IMR-90 (cell line): ENCODE measurements at regions not wholly inside any gene's neighbourhood (a gene's known extent, or its start where the extent isn't known, plus 50 kb on each side); places are given as distances from the start of the nearest gene placed in this dataset.

Experiments
- ATAC-seq: fragments of 200-7000 bp; cut with Tn5 transposase; 2 replicates; pipeline ENCODE4 v1.9.1; 2020; ENCODE audit warnings: low read depth, mild to moderate bottlenecking, moderate library complexity
- BruUV-seq: library from RNA; stranded (reverse); fragments of 400-500 nt; replicated peaks from 2 replicates; lab custom pipeline; 2021; lab: Mats Ljungman, UMichigan
- CTCF ChIA-PET: fragments of 300-600 bp; formaldehyde crosslinking; extraction: SDS; loops from one replicate; lab custom pipeline; 2021; ENCODE audit warnings: antibody characterized with exemption; lab: Yijun Ruan, JAX
- POLR2A ChIA-PET: fragments of 300-600 bp; sonication (Branson Sonifier 250); formaldehyde crosslinking; loops from one replicate; lab custom pipeline; 2022; ENCODE audit warnings: antibody characterized with exemption; ENCODE audit not compliant: unreplicated experiment; lab: Charles Lee
- DNase-seq: peaks from one replicate; pipeline ENCODE4 v3.0.0; 2013
- H2AFZ ChIP-seq: replicated peaks from 2 replicates; pipeline ENCODE3; 2013; ENCODE audit warnings: low read length, mild to moderate bottlenecking; ENCODE audit not compliant: poor library complexity
- H2AK5ac ChIP-seq: 2 replicates; pipeline ENCODE4 v1.6.1; 2013; ENCODE audit warnings: low read depth, low read length, inconsistent platforms
- H2AK9ac ChIP-seq: replicated peaks from 2 replicates; pipeline ENCODE3; 2013; ENCODE audit warnings: mild to moderate bottlenecking, low read depth, low read length, moderate library complexity; ENCODE audit not compliant: poor library complexity
- H2BK120ac ChIP-seq: 2 replicates; pipeline ENCODE4 v1.6.1; 2013; ENCODE audit warnings: low read depth, low read length, inconsistent platforms
- H2BK15ac ChIP-seq: 3 replicates; pipeline ENCODE4 v1.6.1; 2013; ENCODE audit warnings: low read depth, low read length, inconsistent platforms
- H2BK20ac ChIP-seq: 2 replicates; pipeline ENCODE4 v1.6.1; 2013; ENCODE audit warnings: low read depth, mild to moderate bottlenecking, inconsistent platforms, low read length, moderate library complexity
- H2BK5ac ChIP-seq: 2 replicates; pipeline ENCODE4 v1.6.1; 2013; ENCODE audit warnings: mild to moderate bottlenecking, low read depth, low read length, inconsistent platforms; ENCODE audit not compliant: poor library complexity, severe bottlenecking
- H3K14ac ChIP-seq: replicated peaks from 2 replicates; pipeline ENCODE4 v1.6.1; 2013; ENCODE audit warnings: low read depth, low read length, inconsistent platforms
- H3K18ac ChIP-seq: 2 replicates; pipeline ENCODE4 v1.6.1; 2013; ENCODE audit warnings: low read depth, low read length, control low read depth
- H3K23ac ChIP-seq: 2 replicates; pipeline ENCODE4 v1.6.1; 2013; ENCODE audit warnings: low read depth, low read length, inconsistent platforms
- H3K27ac ChIP-seq: 2 replicates; pipeline ENCODE4 v1.5.1; 2013; ENCODE audit warnings: mild to moderate bottlenecking, control low read depth, low read length; ENCODE audit not compliant: insufficient read depth
- H3K27me3 ChIP-seq: 2 replicates; pipeline ENCODE4 v1.6.1; 2013; ENCODE audit warnings: low read length; ENCODE audit not compliant: control insufficient read depth, insufficient read depth
- H3K36me3 ChIP-seq: 2 replicates; pipeline ENCODE4 v1.6.1; 2013; ENCODE audit warnings: low read length, mixed read lengths; ENCODE audit not compliant: control insufficient read depth, insufficient read depth
- H3K4ac ChIP-seq: 2 replicates; pipeline ENCODE4 v1.6.1; 2013; ENCODE audit warnings: low read depth, low read length, inconsistent platforms
- H3K4me1 ChIP-seq: 2 replicates; pipeline ENCODE4 v1.6.1; 2013; ENCODE audit warnings: low read length, mixed read lengths; ENCODE audit not compliant: control insufficient read depth, insufficient read depth
- H3K4me2 ChIP-seq: 2 replicates; pipeline ENCODE4 v1.6.1; 2013; ENCODE audit warnings: low read depth, mild to moderate bottlenecking, control low read depth, low read length, moderate library complexity
- H3K4me3 ChIP-seq: 2 replicates; pipeline ENCODE4 v1.5.1; 2013; ENCODE audit warnings: low read depth, mild to moderate bottlenecking, control low read depth, low read length, moderate library complexity; ENCODE audit not compliant: insufficient read depth
- H3K56ac ChIP-seq: 2 replicates; pipeline ENCODE4 v1.6.1; 2013; ENCODE audit warnings: low read length, inconsistent platforms; ENCODE audit not compliant: insufficient read depth; ENCODE audit errors: extremely low read depth
- H3K79me1 ChIP-seq, 2 experiments: 2 replicates each; pipeline ENCODE4 v1.6.1; 2013; ENCODE audit warnings: low read length in 2 of 2, inconsistent platforms in 1 of 2, low read depth in 1 of 2
- H3K9ac ChIP-seq: 2 replicates; pipeline ENCODE4 v1.6.1; 2013; ENCODE audit warnings: low read depth, low read length, control low read depth
- H3K9me1 ChIP-seq: 2 replicates; pipeline ENCODE4 v1.6.1; 2013; ENCODE audit warnings: low read length, inconsistent platforms; ENCODE audit not compliant: insufficient read depth
- H3K9me3 ChIP-seq: 2 replicates; pipeline ENCODE4 v1.6.1; 2013; ENCODE audit warnings: low read length; ENCODE audit not compliant: control insufficient read depth, insufficient read depth
- H4K20me1 ChIP-seq: 2 replicates; pipeline ENCODE4 v1.6.1; 2013; ENCODE audit warnings: low read length, inconsistent platforms; ENCODE audit not compliant: insufficient read depth
- H4K5ac ChIP-seq: 2 replicates; pipeline ENCODE4 v1.6.1; 2013; ENCODE audit warnings: mild to moderate bottlenecking, low read depth, low read length, control low read depth
- H4K8ac ChIP-seq, 2 experiments: 2 replicates each; pipeline ENCODE4 v1.6.1; 2013; ENCODE audit warnings: low read depth in 2 of 2, low read length in 2 of 2, control low read depth in 1 of 2, inconsistent platforms in 1 of 2
- H4K91ac ChIP-seq: 2 replicates; pipeline ENCODE4 v1.6.1; 2013; ENCODE audit warnings: low read depth, low read length, inconsistent platforms; ENCODE audit not compliant: insufficient read depth
- FOS ChIP-seq: fragments of 150-350 bp; IDR thresholded peaks from 2 replicates; pipeline ENCODE4 v1.6.1; 2016; ENCODE audit warnings: low read depth, low read length
- MAFK ChIP-seq: IDR thresholded peaks from 2 replicates; pipeline ENCODE4 v1.6.1; 2012; ENCODE audit warnings: low read depth, low read length, improper control_type of control experiment
- NFE2L2 ChIP-seq: fragments of 150-350 bp; IDR thresholded peaks from 2 replicates; pipeline ENCODE4 v1.6.1; 2016; ENCODE audit warnings: low read depth, mild to moderate bottlenecking, low read length
- POLR2A ChIP-seq: IDR thresholded peaks from 2 replicates; pipeline ENCODE4 v1.6.1; 2012; ENCODE audit warnings: mild to moderate bottlenecking, low read depth, low read length
- SMC3 ChIP-seq: fragments of 150-350 bp; IDR thresholded peaks from 2 replicates; pipeline ENCODE4 v1.6.1; 2016; ENCODE audit warnings: low read depth, mild to moderate bottlenecking, antibody characterized with exemption, low read length, moderate library complexity
- WGBS, 2 experiments: methylation state at CpG; one replicate each; pipeline versions ENCODE4 v1.1.5 to v1.1.7; 2013; ENCODE audit warnings: missing lambda C conversion rate in 2 of 2; ENCODE audit not compliant: insufficient read length in 1 of 2; ENCODE audit errors: extremely low coverage in 2 of 2; 5-methylcytosine and 5-hydroxymethylcytosine counted together
- dilution Hi-C: fragments of 300-500 bp; cut with HindIII; formaldehyde crosslinking; loops from one replicate; pipeline ENCODE4 v1.14.3; 2018; ENCODE audit warnings: low sequenced_read_pairs; ENCODE audit not compliant: unreplicated experiment
- in situ Hi-C: fragments of 300-500 bp; cut with MboI; formaldehyde crosslinking; loops from 3 replicates; pipeline ENCODE4 v1.14.3; 2019; ENCODE audit warnings: low sequenced_read_pairs, inconsistent platforms, mixed read lengths
- intact Hi-C: fragments of 100-400 bp; cut with micrococcal nuclease; formaldehyde crosslinking; loops from 2 replicates; pipeline ENCODE4 v1.10.0; 2022
- TF ChIP-seq, protein P1 (sequence below): fragments of 150-350 bp; IDR thresholded peaks from 2 replicates; pipeline ENCODE4 v1.6.1; 2016; ENCODE audit warnings: low read depth, mild to moderate bottlenecking, low read length, moderate library complexity, borderline replicate concordance

DNA sequence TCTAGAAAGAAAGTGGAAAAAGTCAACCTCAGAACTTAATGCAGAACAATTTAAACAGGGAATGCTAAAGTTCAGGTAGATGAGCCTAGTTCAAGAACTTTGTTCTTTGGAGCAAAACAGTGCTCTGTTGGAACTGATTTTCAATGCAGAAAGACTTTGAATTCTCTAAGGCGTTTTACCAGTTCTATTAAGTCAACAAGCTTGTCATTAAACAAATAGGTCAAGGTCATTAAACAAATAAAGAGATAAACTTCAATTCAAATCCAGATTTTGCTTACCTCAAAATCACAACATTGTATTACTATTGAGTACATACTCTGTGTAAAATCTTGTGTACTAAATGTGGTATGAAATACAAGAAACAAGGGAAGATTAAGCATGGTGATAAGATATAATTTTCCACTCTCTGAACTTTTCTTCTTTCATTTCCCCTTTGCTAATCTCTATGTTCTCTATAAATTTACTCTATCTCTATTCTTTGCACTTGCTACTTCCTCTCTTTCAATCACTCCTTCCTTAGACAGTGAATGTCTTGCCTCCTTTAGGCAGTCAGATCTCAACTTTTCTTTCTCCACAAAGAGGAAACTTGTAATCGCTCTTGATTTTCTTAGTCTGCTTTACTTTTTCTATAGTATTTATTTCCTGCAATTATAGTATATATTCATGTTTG lies 160.8 kb upstream of the KHDRBS2 start:
- no peak overlapping the region for H3K4ac ChIP-seq
- H2AK5ac ChIP-seq = no peak overlapping the region
- no peak overlapping the region for H4K8ac ChIP-seq
- ATAC-seq = no peak
- POLR2A ChIA-PET = no interaction called here
- H4K5ac ChIP-seq = no peak overlapping the region
- no peak overlapping the region for H3K4me3 ChIP-seq
- H3K4me1 ChIP-seq = no peaks in the 10 kb centered on the region
- intact Hi-C loops (no loop called here), dilution Hi-C loops (no loop called here), in situ Hi-C loops (no loop called here)
- H3K23ac ChIP-seq = no peak overlapping the region
- no peak overlapping the region for H3K27ac ChIP-seq
- no peak for TF ChIP-seq SMC3
- TF ChIP-seq MAFK = no peak
- TF ChIP-seq POLR2A = no peak
- TF ChIP-seq FOS = no peak
- TF ChIP-seq, protein P1, sequence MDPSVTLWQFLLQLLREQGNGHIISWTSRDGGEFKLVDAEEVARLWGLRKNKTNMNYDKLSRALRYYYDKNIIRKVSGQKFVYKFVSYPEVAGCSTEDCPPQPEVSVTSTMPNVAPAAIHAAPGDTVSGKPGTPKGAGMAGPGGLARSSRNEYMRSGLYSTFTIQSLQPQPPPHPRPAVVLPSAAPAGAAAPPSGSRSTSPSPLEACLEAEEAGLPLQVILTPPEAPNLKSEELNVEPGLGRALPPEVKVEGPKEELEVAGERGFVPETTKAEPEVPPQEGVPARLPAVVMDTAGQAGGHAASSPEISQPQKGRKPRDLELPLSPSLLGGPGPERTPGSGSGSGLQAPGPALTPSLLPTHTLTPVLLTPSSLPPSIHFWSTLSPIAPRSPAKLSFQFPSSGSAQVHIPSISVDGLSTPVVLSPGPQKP = no peak
- TF ChIP-seq NFE2L2 = no peak
- H3K14ac ChIP-seq = no peak overlapping the region
- no peak overlapping the region for H2BK15ac ChIP-seq
- H3K18ac ChIP-seq = no peak overlapping the region
- no TSS peak for BruUV-seq
- WGBS, 2 experiments = no CpG with 5 or more reads among the region's 2 CpGs
- H4K91ac ChIP-seq = no peak overlapping the region
- no peaks in the 10 kb centered on the region for H3K27me3 ChIP-seq
- no peaks in the 10 kb centered on the region for H3K36me3 ChIP-seq
- no peak overlapping the region for H2AK9ac ChIP-seq
- H3K9me3 ChIP-seq = peaks cover 5% of the 10 kb centered on the region; the same call in 1 of the 2 replicates
- H3K79me1 ChIP-seq = no peaks in the 10 kb centered on the region
- no peak overlapping the region for H3K9ac ChIP-seq
- H3K4me2 ChIP-seq = no peak overlapping the region
- DNase-seq = no peak
- CTCF ChIA-PET = no interaction called here
- no peak overlapping the region for H2AFZ ChIP-seq
- H4K20me1 ChIP-seq = no peaks in the 10 kb centered on the region
- no peak overlapping the region for H2BK120ac ChIP-seq
- no peak overlapping the region for H2BK5ac ChIP-seq
- no peak overlapping the region for H2BK20ac ChIP-seq
- H3K9me1 ChIP-seq = no peaks in the 10 kb centered on the region
- no peak overlapping the region for H3K56ac ChIP-seq
